ENCODE measurements at regions not wholly inside any gene's neighbourhood (a gene's known extent, or its start where the extent isn't known, plus 50 kb on each side); places are given as distances from the start of the nearest gene placed in this dataset.

DNA sequence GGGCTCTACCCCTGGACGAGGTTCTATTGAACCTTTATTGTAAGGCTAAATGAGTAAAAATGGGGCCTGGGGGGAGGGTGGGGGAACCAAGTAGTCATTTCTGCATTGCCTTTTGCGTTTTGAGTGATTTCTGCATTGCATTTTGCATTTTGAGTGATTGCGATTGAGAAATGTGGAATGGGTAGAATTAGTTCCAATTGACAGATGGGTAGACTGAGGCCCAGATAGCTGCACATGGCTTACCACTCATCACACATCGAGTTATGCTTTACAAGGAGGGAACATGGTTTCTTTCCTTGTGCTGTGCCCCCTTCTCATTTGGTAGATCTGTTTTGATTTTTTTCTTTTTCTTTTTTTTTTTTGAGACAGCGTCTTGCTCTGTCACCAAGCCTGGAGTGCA is 858.7 kb downstream of the TYW1 start:
- H3K27ac ChIP-seq, result no peak overlapping the region
- intact Hi-C loops (cut with DNase I), result no loop called here
- no peaks in the 10 kb centered on the region for H3K9me3 ChIP-seq
- WGBS, result 78% methylated on average over 5 of the region's 5 CpGs
- no peaks in the 10 kb centered on the region for H3K36me3 ChIP-seq
- peaks cover 3% of the 10 kb centered on the region for H3K27me3 ChIP-seq (replicated peaks; ENCODE audit: insufficient read depth)
- H3K4me3 ChIP-seq, result no peak overlapping the region
- DNase-seq (ENCODE audit: low spot score), result no peak
- no peaks in the 10 kb centered on the region for H3K4me1 ChIP-seq (replicated peaks)
- TF ChIP-seq, protein P1, sequence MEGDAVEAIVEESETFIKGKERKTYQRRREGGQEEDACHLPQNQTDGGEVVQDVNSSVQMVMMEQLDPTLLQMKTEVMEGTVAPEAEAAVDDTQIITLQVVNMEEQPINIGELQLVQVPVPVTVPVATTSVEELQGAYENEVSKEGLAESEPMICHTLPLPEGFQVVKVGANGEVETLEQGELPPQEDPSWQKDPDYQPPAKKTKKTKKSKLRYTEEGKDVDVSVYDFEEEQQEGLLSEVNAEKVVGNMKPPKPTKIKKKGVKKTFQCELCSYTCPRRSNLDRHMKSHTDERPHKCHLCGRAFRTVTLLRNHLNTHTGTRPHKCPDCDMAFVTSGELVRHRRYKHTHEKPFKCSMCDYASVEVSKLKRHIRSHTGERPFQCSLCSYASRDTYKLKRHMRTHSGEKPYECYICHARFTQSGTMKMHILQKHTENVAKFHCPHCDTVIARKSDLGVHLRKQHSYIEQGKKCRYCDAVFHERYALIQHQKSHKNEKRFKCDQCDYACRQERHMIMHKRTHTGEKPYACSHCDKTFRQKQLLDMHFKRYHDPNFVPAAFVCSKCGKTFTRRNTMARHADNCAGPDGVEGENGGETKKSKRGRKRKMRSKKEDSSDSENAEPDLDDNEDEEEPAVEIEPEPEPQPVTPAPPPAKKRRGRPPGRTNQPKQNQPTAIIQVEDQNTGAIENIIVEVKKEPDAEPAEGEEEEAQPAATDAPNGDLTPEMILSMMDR (IDR thresholded peaks at IDR 0.05), result no peak

DNA sequence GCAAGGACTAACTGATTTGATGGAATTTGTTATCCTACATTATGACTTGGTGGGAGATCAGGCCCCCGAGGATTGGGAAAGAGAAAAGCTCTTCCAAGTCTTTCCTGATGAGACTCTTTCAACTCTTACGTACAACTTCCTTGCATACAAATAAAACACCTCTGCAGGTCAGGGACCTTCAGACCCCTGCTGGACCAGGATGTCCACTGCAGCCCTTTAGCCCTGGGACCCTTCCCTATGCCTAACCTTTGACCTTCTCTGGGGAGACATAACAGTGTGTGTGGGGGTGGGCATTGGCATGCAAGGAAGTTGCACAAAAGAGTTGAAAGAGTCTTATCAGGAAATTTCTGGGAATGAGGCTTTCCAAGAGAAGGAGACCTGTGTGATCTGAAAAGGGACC is 859.4 kb downstream of the TYW1 start:
- TF ChIP-seq POLR2AphosphoS5 (IDR thresholded peaks at IDR 0.05), result no peak
- TF ChIP-seq, protein P1 (IDR thresholded peaks at IDR 0.05), result no peak
- TF ChIP-seq POLR2A (IDR thresholded peaks at IDR 0.05), result no peak
- intact Hi-C loops (cut with DNase I), result no loop called here
- Histone ChIP-seq H3K4me3 (no peak overlapping the region), H3K27me3 (replicated peaks; ENCODE audit: insufficient read depth) (peaks cover 3% of the 10 kb centered on the region), H3K9me3 (no peaks in the 10 kb centered on the region), H3K36me3 (no peaks in the 10 kb centered on the region), H3K4me1 (replicated peaks) (no peaks in the 10 kb centered on the region), H3K27ac (no peak overlapping the region)
- 80% methylated on average over 2 of the region's 2 CpGs for WGBS
- DNase-seq (ENCODE audit: low spot score), result no peak

DNA sequence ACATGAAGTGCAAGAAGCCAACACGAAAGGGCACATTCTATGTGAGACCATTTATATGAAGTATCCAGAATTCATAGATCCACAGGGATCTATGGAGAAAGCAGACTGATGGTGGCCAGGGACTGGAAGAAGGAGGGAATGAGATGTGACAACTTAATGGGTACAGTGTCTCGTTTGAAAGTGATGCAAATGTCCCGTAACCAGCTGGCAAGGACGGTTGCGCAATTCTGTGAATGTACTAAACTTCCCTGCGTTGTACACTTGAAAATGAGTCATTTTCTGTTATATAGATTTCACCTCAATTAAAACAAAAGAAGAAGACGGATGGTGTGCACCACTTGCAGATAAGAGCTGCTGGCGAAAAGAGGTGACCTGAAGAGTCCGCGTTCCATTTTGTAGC is 861.1 kb downstream of the TYW1 start:
- H3K27me3 ChIP-seq (replicated peaks; ENCODE audit: insufficient read depth), result peaks cover 3% of the 10 kb centered on the region
- no peak for DNase-seq (ENCODE audit: low spot score)
- 76% methylated on average over 10 of the region's 10 CpGs for WGBS
- intact Hi-C loops (cut with DNase I), result no loop called here
- H3K9me3 ChIP-seq, result no peaks in the 10 kb centered on the region
- TF ChIP-seq POLR2A (IDR thresholded peaks at IDR 0.05) (no peak), POLR2AphosphoS5 (IDR thresholded peaks at IDR 0.05) (no peak)
- TF ChIP-seq, protein P1 (IDR thresholded peaks at IDR 0.05), result no peak
- no peak overlapping the region for H3K27ac ChIP-seq
- H3K36me3 ChIP-seq, result no peaks in the 10 kb centered on the region
- H3K4me1 ChIP-seq (replicated peaks), result no peaks in the 10 kb centered on the region
- H3K4me3 ChIP-seq, result no peak overlapping the region

- Histone ChIP-seq H3K27me3 (replicated peaks; ENCODE audit: insufficient read depth) (peaks cover 3% of the 10 kb centered on the region), H3K27ac (no peak overlapping the region), H3K4me1 (replicated peaks) (no peaks in the 10 kb centered on the region), H3K9me3 (no peaks in the 10 kb centered on the region), H3K4me3 (no peak overlapping the region), H3K36me3 (no peaks in the 10 kb centered on the region)
- DNase-seq (ENCODE audit: low spot score), result no peak
- WGBS, result 57% methylated on average over 7 of the region's 7 CpGs
- TF ChIP-seq POLR2AphosphoS5 (IDR thresholded peaks at IDR 0.05) (no peak), POLR2A (IDR thresholded peaks at IDR 0.05) (no peak)
- TF ChIP-seq, protein P1 (IDR thresholded peaks at IDR 0.05), result no peak
- intact Hi-C loops (cut with DNase I), result no loop called here
Observed at GRCh38 chr7:67858931-67859330, 862.3 kb downstream of the TYW1 start.

- Histone ChIP-seq H3K4me3 (no peak overlapping the region), H3K9me3 (no peaks in the 10 kb centered on the region)
- TF ChIP-seq, protein P1 (IDR thresholded peaks at IDR 0.05), result no peak
- TF ChIP-seq POLR2AphosphoS5 (IDR thresholded peaks at IDR 0.05) (no peak), POLR2A (IDR thresholded peaks at IDR 0.05) (no peak)
Observed at GRCh38 chr7:67863911-67864310, 867.3 kb downstream of the TYW1 start.

More at GRCh38 chr7:67863911-67864310, 867.3 kb downstream of the TYW1 start:
- intact Hi-C loops (cut with DNase I), result no loop called here
- Histone ChIP-seq H3K36me3 (no peaks in the 10 kb centered on the region), H3K4me1 (replicated peaks) (no peaks in the 10 kb centered on the region), H3K27ac (no peak overlapping the region), H3K27me3 (replicated peaks; ENCODE audit: insufficient read depth) (no peaks in the 10 kb centered on the region)
- no peak for DNase-seq (ENCODE audit: low spot score)
- WGBS, result 83% methylated on average over 6 of the region's 6 CpGs
